Endothelial cell of hepatic sinusoid (primary cell): ENCODE measurements at regions not wholly inside any gene's neighbourhood (a gene's known extent, or its start where the extent isn't known, plus 50 kb on each side); places are given as distances from the start of the nearest gene placed in this dataset.

Source experiments
- in situ Hi-C: cut with HindIII; loops from 2 replicates; pipeline ENCODE4 v1.10.0; 2017; ENCODE audit warnings: low sequenced_read_pairs

DNA sequence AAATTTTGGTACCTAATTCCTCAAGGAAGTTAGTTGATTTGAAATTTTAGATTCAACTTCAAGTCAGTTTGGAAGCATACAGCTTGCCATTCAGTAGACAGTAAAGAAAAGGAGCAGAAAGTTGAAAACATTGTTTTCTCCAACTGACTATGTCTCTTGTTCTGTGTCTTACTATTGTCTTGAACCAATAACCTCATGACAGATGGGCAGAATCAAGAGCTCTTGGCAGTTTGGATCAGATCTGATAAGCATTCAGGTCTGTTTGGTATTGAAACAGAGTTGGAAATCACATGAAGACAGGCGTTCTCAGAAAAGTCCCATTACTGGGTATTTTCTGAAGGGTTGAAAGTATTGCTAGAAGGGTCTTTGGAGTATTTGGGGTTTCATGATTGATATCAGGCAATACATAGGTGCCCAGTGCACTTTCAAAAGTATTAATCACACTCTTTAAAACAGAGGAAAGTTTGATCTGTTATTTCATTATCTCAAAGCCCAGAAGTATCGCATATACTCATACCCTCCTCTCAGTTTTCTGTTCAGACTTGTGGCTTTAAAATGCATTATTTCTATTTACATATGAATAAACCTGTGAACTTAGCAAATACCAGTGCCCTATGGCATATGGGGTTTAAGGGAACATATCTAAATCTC, 428.4 kb upstream of the ZEB2 start:
- in situ Hi-C loops, result no loop called here

DNA sequence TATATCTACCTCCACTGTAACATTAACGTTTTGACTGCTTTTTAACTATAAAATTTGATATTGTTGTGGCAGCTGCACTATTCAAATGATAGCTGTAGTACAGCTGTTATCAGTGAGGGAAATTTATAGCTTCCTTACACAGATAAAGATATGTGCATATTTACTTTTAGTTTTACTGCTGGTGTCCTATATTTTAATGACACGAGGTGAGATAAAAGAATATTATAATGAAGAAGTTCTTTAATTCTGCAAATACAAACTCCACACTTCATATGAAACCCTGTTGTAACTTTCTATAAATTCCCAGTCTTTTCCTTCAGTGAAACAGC, 427.8 kb upstream of the ZEB2 start:
- in situ Hi-C loops, result no loop called here

DNA sequence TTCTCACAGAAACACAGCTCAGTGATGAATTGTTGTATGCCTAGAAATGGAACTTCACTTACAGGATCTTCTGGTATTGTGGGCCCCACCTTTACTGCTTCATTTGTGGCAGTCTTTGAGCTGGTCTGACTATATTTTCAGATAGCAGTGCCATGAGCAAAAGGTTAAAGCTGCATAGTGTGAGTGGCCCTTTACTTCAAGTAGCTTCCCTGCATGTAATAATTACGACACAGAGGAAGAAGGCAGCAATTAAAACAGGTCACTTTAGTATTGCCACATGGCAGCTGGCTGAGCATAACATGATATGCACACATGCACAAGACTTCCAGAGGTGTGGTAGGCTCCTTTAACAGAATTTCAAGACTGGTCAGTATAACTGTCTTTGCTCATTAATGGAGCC, 426.3 kb upstream of the ZEB2 start:
- in situ Hi-C loops, result no loop called here

DNA sequence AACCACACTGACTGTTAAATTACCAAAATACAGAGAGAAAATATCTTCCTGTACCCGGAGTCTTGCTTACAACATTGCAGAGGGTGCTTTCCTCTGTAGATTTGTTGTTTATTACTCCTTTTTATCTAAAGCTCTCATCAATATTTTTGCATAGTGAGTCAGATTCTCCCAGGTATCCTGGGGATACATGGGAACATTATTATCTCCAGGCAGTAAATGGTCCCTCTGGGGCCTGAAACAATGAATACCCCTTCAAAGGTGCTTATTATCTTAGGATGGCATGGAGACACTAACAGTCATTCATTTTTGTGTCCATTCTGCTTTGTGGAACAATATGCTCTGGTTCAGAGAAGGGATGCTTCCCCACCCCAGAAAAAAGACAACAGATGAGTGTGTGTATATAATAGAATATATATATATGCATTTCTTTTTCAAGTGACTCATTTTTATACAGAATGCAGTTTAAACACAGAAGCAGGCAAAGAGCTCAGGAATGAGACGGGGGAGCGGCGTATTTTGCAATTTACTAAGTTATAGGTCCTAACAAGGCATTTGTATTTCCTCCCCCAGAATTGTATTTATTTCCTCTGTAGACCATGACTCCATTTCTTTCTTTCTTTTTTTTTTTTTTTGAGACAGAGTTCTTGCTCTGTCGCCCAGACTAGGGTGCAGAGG, 424.8 kb upstream of the ZEB2 start:
- in situ Hi-C loops, result no loop called here

DNA sequence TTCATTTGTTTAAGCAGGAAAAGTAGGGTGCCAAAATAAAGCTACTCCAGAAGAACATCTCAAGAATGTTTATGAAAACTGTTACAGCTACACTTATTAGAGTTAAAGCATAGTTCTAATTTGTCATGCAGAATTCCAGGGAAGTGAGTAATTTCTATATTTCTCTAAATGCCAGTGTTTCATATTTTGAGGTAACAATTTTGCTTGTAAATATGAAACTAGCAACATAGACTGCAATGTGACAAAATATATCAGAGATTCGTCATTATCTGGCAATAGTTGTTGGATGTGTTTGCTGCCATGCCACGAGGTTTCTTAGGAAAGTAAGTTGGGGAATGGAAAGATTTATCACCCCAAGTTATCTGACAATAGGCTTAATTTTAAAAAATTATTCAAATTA, 424.1 kb upstream of the ZEB2 start:
- in situ Hi-C loops, result no loop called here

DNA sequence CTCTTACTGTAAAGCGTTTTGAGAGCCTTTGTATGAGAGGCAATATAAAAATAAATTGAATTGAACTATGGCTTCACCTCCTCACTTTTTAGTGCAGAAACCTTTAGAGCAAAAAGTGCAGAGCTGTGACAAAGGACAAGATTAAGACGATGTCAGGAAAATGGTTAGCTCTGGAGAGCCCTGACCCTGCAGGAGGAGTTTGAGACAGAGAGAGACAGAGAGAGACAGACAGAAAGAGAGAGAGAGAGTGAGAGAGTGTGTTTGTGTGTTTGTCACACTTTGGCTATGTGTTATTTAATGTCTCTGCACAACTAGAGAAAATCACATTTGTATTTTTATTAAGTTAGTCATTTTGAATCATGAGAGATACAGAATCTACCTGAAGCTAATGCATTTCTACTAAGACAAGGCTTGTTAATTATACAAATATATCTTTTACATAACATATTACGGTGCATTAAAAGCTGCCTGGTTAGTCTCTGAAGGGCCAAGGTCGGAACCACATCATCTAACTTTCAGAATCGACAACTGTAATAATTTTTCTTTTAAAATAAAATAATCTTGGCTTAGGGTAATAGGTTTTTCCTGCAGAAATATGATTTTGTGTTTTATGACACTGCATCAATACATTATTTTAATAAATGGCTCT, 423.5 kb upstream of the ZEB2 start:
- in situ Hi-C loops, result no loop called here

DNA sequence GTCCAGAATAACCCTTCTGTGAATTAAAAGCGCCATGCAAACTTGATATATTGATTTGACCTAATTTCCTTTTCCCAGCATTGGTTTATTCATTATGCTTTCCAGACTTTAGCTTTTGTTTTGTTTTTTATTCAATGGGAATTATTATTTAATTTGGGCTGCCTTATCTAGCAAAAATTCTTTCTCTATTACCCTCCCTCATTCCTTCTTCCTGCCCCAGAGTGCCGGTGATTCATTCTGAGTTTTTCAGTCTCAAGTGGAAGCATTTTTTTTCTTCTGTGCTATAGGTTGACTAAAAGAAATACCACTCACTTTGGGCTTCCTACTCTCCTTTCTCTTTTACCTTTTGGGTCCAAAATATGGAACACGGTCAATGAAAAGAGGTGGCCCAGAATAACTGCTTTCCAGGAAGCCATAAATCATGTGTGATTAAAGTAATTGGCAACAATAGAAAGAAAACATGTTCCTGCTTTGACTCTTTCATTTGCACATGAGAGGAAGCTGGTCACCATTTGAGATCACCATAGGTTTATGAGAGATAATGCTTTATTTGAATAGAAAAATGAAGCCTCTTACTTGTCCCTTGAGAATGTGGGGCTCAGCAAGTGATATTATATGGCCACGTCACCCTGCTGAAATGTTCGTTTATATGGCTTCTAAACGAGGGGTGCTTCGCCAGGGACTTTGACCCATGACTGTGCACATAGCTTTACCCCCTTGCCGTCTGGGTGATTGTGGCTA, 422.8 kb upstream of the ZEB2 start:
- in situ Hi-C loops, result no loop called here

DNA sequence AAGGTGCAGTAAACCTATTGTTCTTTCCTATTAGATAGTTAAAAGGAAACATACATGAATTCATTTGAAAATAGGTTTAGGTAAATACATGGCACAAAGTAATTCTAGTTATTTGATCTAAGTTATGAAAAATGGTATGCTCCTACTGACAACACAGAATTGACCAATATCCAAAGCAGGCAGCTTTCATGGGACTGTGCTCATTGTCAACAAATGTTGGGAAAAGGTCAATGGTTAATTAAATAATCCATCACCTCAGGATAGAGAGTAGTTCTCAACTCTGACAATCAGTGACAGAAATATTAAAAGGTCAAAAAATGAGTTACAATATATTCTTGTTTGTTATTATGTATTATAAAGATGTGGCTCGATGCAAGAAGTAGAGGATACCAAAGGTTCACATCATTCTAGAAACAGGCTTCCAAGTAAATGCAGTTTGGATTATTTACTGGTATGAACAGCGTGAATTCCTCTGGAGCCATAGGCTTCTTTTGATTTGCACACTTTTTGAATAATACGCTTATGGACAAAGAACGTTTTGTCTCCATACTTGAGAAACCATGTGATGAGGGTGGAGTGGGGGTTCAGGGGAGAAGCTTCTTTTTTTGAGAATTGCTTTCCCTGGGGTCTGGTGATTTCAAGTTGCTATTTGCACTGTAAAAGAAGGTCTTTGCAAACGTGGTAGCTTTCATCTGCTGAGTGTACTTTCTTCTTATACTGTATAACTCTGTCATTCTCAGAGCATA, 422.0 kb upstream of the ZEB2 start:
- in situ Hi-C loops, result no loop called here

DNA sequence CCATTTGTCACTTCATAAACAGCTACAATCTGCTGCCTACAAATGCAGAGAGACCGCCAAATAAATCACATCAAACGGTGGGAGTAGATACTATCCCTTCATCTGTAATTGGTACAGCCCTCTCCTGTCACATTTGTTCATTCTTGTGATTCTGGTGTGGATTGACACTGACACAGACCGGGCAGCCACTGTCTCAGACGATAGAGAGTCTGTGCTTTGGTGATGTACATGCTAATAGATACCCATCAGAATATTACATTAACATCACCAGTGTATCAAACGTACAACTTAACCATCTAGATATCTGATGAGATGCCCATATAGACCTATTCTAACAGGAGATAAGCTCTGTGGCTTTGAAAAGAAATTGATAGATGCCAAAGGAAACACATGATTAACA, 419.7 kb upstream of the ZEB2 start:
- in situ Hi-C loops, result no loop called here

DNA sequence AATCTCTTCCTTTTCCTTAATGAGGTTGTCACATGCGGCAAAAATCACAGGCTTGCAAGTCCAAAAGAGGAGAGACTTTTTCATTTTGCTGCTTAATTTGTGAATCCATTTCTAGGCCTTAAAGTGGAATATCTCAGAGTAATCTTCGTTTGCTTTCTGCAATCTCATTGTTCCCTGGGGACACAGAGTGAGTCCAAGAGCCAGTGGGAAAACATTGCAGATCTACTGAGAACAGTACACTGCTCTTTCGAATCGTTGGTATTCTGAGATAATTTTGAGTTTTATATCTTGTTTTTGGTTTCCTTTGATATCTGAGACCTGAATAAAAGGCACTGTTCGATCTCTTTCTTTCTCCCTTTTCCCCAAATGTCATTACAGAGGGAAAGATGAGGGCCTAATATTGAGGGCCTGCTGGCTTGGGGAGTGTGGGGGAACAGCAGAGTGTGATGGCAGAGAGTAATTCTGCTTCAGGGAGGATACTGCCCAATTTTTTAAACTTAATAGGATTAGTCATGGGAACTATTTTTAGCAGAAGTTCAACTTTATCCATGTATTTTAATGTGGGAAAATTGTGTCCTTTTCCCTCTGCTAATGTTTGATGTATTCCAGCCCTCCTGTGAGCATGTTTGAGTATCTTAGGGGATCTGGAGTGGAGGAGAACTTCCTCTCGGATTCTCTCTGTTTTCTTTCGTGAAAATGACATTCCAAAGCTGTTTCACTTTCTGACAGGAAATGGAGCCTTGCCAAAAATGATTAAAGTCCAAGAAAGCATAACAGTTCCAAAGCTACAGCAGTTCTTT, 418.2 kb upstream of the ZEB2 start:
- in situ Hi-C loops, result no loop called here

DNA sequence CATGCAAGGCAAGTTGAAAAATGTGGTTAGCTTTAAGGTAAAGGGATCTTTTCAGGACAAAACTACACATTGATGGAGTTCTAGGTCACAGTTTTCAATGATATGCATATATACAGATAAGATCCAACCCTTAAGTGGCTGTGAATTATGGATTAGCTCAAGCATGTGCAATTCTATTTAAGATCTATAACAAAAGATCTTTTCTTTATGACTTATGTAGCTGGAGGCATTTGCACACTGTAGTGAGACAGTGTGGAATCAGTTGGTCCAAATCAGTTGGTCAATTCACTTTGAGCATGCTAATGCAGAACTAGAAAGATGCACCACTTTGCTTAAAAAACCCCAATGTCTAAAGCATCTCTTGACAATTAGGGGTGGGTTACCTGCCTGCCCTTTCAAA, 417.1 kb upstream of the ZEB2 start:
- in situ Hi-C loops, result no loop called here

DNA sequence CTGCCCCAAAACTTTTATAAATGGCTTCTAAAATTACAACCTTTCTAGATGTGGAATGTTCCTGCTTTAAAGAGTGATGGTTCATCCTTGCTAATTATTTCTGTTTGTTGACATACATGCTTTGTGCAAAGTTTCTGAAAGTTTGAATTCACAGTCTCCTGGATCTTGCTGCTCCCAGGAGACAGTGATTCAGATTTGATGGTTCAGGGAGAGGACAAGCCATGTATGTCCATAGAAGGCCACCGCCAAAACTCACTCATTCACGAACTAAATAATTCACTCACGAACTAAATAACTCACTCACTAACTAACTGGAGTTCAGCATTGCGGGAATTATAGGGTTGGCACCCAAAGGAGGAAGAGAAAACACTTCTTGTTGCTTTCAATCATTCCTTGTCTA, 416.5 kb upstream of the ZEB2 start:
- in situ Hi-C loops, result no loop called here

DNA sequence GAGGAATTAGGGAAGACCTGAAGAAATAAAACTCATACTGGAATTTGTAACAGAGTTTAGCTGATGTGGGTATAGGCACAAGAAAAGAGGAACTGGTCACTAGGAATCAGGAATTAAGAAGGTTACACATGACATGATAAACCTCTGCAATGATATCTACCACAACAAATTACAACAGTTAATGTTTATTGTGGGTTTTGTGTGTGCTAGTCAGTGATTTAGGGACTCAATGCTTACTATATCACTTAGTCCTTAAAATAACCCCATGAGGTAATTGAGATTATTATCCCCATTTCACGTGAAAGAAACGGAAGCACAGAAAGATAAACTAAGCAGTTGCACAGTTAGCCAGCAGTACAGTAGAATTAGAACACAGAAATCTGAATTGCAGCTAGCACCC, 415.8 kb upstream of the ZEB2 start:
- in situ Hi-C loops, result no loop called here

DNA sequence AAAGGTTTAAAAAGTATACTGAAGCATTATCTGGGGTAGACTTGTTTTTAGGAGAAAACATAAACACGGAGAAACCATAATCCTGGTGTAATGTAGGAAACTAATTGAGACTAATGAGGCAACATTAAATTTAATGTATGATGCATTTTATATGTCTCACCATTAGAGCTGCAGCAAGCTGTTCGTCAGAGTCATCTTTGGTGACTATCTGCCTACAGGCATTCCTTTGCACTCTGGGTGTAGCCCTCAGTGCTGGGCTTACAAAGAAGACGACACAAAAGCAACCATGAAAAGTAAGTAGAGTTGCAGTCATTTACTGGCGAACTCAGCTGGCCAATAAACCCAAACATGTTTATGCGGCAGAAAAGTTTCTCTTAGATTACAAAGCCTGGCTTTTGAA, 415.3 kb upstream of the ZEB2 start:
- in situ Hi-C loops, result no loop called here

DNA sequence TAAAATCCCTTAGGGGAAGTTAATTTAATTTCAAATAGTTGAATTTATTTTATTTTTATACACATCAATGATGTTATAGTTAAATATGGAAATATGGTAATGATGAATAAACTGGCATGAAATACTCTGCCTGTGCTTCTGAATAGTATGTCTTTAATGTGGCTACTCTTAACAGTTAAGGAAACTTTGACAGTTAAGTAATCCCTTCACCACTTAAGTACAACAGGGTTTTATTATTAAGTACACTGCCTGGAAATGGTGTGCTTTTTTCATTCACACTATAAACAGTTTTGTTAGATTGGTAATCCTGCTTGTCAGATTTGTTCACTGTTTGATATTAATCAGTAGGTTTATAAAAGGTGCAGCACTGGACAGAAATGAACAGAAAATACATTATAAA, 412.0 kb upstream of the ZEB2 start:
- in situ Hi-C loops, result no loop called here

DNA sequence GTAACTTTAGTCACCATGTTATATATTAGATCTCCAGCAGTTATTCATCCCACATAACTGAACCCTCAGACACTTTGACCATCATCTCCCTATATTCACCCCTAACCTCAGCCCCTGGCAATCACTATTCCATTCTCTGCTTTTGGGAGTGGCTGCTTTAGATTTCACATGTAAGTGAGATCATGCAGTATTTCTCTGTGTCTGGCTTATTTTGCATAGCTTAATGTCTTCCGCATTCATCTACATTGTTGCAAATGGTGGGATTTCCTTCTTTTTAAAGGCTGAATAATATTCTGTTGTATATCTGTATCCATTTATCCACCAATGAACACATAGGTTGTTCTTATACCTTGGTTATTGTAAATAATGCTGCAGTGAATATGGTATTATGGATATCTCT, 411.6 kb upstream of the ZEB2 start:
- in situ Hi-C loops, result no loop called here

DNA sequence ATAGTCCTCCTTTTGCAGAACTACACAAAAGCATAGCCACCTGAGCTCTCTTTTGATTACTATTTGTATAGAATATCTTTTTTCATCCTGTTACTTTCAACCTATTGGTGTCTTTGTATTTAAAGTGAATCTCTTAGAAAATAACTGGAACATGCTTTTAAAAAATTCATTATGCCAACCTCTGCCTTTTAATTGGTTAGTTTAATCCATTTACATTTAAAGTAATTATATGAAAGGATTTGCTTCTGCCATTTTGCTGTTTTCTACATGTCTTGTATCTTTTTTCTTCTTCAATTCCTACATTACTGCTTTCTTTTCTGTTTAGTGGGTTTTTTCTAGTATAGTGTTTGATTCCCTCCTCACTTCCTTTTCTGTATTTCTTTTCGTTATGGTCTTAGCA, 407.5 kb upstream of the ZEB2 start:
- in situ Hi-C loops, result no loop called here

DNA sequence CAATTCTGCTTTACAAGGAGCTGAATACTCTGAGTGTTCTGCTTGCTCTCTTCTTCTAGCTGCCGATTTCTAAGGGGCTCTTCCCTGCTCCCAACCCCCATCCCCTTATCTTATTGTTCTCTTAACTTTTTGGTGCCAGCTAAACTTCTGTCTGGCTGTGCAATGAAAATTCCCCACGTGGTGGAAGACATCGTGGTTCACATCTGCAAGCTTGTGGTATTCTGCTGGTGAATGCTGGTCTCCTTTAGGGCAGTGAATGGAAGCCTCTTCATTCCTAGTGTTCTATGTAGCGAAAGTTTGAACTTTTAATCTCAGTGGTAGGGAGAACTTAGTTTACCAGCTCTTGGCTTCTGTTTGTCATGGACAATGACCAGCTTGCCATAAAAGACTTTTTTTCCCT, 406.0 kb upstream of the ZEB2 start:
- in situ Hi-C loops, result no loop called here

DNA sequence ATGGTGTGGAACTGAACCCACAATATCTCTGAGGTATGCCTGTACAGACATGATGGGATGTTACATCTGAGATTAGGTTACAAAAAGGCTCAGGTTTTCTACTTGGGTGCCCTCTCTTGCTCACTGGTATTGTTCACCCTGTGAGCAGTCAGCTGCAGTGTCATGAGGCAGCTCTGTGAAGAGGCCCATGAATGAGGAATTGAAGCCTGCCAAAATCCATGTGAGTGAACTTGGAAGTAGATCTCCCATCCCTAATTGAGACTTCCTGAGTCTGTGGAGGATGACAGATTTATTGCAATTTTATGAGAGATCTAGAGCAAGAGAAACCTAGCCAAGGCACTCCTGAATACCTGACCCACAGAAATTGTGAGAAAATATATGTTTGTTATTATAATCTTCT, 404.9 kb upstream of the ZEB2 start:
- in situ Hi-C loops, result no loop called here

DNA sequence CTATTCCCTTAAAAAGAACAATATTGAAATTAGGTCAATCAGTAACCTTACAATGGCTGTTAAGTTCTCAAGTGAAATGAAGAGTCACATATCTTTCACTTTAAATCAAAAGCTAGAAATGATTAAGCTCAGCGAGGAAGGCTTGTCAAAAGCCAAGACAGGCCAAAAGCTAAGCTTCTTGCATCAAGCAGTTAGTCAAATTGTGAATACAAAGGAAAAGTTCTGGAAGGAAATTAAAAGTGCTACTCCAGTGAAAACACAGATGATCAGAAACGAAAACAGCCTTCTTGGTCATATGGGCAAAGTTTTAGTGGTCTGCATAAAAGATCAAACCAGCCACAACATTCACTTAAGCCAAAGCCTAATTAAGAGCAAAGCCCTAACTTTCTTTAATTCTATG, 402.6 kb upstream of the ZEB2 start:
- in situ Hi-C loops, result no loop called here
